HG03280 (cell line): ENCODE measurements at regions not wholly inside any gene's neighbourhood (a gene's known extent, or its start where the extent isn't known, plus 50 kb on each side); places are given as distances from the start of the nearest gene placed in this dataset.

Source experiments
- ATAC-seq: cut with Tn5 transposase; IDR thresholded peaks from one replicate; pipeline ENCODE4 v1.9.1; 2021; ENCODE audit warnings: mild to moderate bottlenecking, moderate library complexity; ENCODE audit not compliant: unreplicated experiment

- no peak for ATAC-seq
Measured at GRCh38 chr13:34640993-34641330, 301.1 kb upstream of the NBEA start.

- ATAC-seq: no peak
Measured at GRCh38 chr13:34647379-34648150, 294.5 kb upstream of the NBEA start.

GRCh38 chr13:34654203-34654602 lies 287.9 kb upstream of the NBEA start:
- no peak for ATAC-seq

GRCh38 chr13:34654647-34655046 lies 287.4 kb upstream of the NBEA start:
- no peak for ATAC-seq

- ATAC-seq: no peak
Measured at GRCh38 chr13:34655554-34655953, 286.5 kb upstream of the NBEA start.

GRCh38 chr13:34657716-34658115 lies 284.4 kb upstream of the NBEA start:
- ATAC-seq: no peak

- ATAC-seq: no peak
Measured at GRCh38 chr13:34667286-34668218, 274.5 kb upstream of the NBEA start.

- ATAC-seq: no peak
Measured at GRCh38 chr13:34671137-34671536, 270.9 kb upstream of the NBEA start.

GRCh38 chr13:34672631-34673030 lies 269.4 kb upstream of the NBEA start:
- ATAC-seq: no peak

- ATAC-seq: no peak
Measured at GRCh38 chr13:34675626-34676025, 266.4 kb upstream of the NBEA start.

GRCh38 chr13:34678154-34678553 lies 263.9 kb upstream of the NBEA start:
- no peak for ATAC-seq

- ATAC-seq: no peak
Measured at GRCh38 chr13:34681405-34681955, 260.6 kb upstream of the NBEA start.

GRCh38 chr13:34695063-34695462 lies 247.0 kb upstream of the NBEA start:
- no peak for ATAC-seq

- ATAC-seq: no peak
Measured at GRCh38 chr13:34696296-34696695, 245.8 kb upstream of the NBEA start.

- no peak for ATAC-seq
Measured at GRCh38 chr13:34696741-34697140, 245.3 kb upstream of the NBEA start.

GRCh38 chr13:34698945-34699344 lies 243.1 kb upstream of the NBEA start:
- no peak for ATAC-seq

- no peak for ATAC-seq
Measured at GRCh38 chr13:34700155-34700554, 241.9 kb upstream of the NBEA start.

- no peak for ATAC-seq
Measured at GRCh38 chr13:34701919-34702318, 240.2 kb upstream of the NBEA start.

- ATAC-seq: no peak
Measured at GRCh38 chr13:34708566-34709313, 233.3 kb upstream of the NBEA start.

GRCh38 chr13:34719060-34719875 lies 222.8 kb upstream of the NBEA start:
- ATAC-seq: no peak
